ENCODE measurements at regions not wholly inside any gene's neighbourhood (a gene's known extent, or its start where the extent isn't known, plus 50 kb on each side); places are given as distances from the start of the nearest gene placed in this dataset.

DNA sequence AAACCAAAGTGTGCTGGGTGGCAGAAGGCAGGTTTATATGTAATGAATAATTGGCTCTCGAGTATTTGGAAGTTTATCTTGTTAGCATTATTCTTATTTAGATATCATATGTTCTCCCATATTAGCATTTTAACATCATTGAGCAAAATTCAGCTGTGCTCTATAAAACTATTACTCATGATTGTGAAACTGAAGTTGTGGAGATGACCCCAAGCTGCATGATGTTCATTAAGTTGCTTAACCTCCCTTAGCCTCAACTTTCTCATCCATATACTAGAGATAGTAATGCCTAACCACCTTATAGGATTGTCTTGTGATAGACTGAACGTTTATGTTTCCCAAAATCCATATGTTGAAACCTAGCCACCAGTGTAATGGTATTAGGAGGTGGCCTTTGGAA, 346.3 kb downstream of the SATB2 start:
- Mint-ChIP-seq H3K27ac (ENCODE audit: unreplicated experiment) (no peak overlapping the region), H3K36me3 (ENCODE audit: low read depth) (no peaks in the 10 kb centered on the region), H3K4me3 (ENCODE audit: unreplicated experiment) (no peak overlapping the region), H3K4me1 (ENCODE audit: low read depth) (no peaks in the 10 kb centered on the region), H3K9me3 (ENCODE audit: low read depth) (no peaks in the 10 kb centered on the region), H3K27me3 (ENCODE audit: low read depth) (peaks cover 18% of the 10 kb centered on the region)
- no peak for DNase-seq (ENCODE audit: low spot score)
- TF ChIP-seq, protein P1, sequence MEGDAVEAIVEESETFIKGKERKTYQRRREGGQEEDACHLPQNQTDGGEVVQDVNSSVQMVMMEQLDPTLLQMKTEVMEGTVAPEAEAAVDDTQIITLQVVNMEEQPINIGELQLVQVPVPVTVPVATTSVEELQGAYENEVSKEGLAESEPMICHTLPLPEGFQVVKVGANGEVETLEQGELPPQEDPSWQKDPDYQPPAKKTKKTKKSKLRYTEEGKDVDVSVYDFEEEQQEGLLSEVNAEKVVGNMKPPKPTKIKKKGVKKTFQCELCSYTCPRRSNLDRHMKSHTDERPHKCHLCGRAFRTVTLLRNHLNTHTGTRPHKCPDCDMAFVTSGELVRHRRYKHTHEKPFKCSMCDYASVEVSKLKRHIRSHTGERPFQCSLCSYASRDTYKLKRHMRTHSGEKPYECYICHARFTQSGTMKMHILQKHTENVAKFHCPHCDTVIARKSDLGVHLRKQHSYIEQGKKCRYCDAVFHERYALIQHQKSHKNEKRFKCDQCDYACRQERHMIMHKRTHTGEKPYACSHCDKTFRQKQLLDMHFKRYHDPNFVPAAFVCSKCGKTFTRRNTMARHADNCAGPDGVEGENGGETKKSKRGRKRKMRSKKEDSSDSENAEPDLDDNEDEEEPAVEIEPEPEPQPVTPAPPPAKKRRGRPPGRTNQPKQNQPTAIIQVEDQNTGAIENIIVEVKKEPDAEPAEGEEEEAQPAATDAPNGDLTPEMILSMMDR (IDR thresholded peaks at IDR 0.05): no peak

DNA sequence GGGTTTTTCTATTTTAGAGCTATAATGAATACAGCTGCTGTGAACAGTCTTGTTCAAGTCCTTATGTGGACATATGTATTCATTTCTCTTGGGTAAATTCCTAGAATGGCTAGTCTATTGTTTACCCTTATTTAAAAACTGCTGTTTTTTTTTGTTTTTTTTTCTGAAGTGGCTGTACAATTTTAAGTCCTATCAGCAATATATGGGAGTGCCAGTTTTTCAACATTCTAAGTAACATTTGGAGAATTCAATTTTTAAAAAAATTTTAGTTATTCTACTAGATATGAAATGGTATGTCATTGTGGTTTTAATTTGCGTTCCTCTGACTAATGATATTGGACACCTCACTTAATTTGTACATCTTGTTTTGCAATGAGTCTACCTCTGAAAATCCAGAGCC, 349.7 kb downstream of the SATB2 start:
- TF ChIP-seq, protein P1 (IDR thresholded peaks at IDR 0.05): no peak
- peaks cover 24% of the 10 kb centered on the region for H3K27me3 Mint-ChIP-seq (ENCODE audit: low read depth)
- H3K27ac Mint-ChIP-seq (ENCODE audit: unreplicated experiment): no peak overlapping the region
- no peak overlapping the region for H3K4me3 Mint-ChIP-seq (ENCODE audit: unreplicated experiment)
- H3K9me3 Mint-ChIP-seq (ENCODE audit: low read depth): peaks cover 2% of the 10 kb centered on the region
- no peaks in the 10 kb centered on the region for H3K36me3 Mint-ChIP-seq (ENCODE audit: low read depth)
- no peak for DNase-seq (ENCODE audit: low spot score)
- no peaks in the 10 kb centered on the region for H3K4me1 Mint-ChIP-seq (ENCODE audit: low read depth)

DNA sequence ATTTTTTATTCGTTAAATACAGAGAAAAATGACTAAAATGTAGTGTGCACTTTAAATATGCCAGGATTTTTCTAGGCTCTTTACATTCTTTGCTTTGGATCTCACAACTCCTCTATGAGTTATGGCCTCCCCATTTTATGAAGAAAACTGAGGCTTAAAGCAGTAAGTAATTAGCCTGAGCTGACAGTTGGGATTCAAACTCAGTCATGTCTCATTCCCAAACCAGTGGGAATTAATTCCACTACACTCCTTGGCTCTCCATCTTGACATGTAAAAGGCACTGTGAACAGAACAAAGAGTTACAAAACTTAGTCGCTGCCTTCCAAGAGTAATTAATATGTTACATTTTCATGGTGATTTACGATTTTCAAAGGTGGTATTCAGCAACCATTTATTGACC, 351.9 kb downstream of the SATB2 start:
- no peaks in the 10 kb centered on the region for H3K36me3 Mint-ChIP-seq (ENCODE audit: low read depth)
- H3K4me3 Mint-ChIP-seq (ENCODE audit: unreplicated experiment): no peak overlapping the region
- DNase-seq (ENCODE audit: low spot score): no peak
- H3K27ac Mint-ChIP-seq (ENCODE audit: unreplicated experiment): no peak overlapping the region
- TF ChIP-seq, protein P1 (IDR thresholded peaks at IDR 0.05): no peak
- peaks cover 26% of the 10 kb centered on the region for H3K27me3 Mint-ChIP-seq (ENCODE audit: low read depth)
- H3K4me1 Mint-ChIP-seq (ENCODE audit: low read depth): no peaks in the 10 kb centered on the region
- H3K9me3 Mint-ChIP-seq (ENCODE audit: low read depth): peaks cover 2% of the 10 kb centered on the region

DNA sequence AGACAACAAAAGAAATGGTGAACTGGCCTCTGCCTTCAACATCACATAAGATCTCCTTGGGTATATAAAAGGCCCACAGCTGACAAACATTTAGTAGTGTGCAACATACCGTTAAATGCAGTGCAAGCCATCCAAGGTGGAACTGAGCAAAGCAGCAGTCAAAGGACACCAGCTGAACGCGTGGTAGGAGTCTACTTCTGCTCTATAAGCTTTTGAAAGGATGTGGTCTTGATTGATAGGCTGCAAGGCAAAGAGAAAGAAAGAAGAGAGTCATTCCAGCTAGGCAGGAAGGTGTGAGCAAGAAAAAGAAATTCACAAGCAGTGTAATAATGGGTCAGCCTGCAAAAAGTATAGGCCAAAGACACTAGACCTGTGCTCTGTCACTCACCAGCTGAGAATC, 356.3 kb downstream of the SATB2 start:
- Mint-ChIP-seq H3K9me3 (ENCODE audit: low read depth) (peaks cover 2% of the 10 kb centered on the region), H3K4me3 (ENCODE audit: unreplicated experiment) (no peak overlapping the region), H3K36me3 (ENCODE audit: low read depth) (no peaks in the 10 kb centered on the region), H3K4me1 (ENCODE audit: low read depth) (no peaks in the 10 kb centered on the region), H3K27me3 (ENCODE audit: low read depth) (peaks cover 15% of the 10 kb centered on the region), H3K27ac (ENCODE audit: unreplicated experiment) (no peak overlapping the region)
- TF ChIP-seq, protein P1 (IDR thresholded peaks at IDR 0.05): no peak
- DNase-seq (ENCODE audit: low spot score): no peak

DNA sequence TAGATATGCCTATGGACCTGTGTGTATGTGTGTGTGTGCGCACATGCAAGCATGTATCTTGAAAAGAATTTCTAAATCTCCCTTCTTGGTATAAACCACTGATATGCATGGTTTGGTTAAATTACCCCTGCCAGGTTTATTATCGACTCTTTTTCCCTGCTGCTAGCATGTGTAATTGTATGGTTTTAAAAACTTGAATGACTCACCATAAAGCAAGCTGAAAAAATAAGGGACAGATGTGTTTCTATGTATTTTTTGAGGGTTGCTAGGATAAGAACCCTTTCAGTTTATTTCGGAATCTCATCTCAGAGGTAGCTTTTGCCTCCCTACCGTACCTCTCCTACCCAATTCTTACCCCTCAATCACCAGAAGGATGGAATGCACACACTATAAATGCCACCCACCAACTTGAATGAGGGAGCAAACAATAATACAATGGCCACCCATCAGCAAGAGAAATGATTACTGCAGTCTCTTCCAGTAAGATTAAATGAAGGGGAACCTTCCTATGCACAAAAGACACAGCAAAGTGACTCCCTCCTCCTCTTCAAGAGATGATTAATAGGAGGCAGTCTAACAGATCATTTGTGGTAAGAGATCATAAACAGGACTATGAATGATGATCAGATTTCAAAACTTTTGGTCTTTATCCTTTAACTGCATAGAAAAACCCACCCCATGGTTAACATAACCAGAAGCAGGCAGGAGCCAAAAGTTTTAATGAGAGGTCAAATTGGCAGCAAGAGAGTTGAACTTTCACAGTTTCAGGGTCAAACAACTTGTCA, 357.2 kb downstream of the SATB2 start:
- no peaks in the 10 kb centered on the region for H3K36me3 Mint-ChIP-seq (ENCODE audit: low read depth)
- H3K27me3 Mint-ChIP-seq (ENCODE audit: low read depth): peaks cover 12% of the 10 kb centered on the region
- peaks cover 2% of the 10 kb centered on the region for H3K9me3 Mint-ChIP-seq (ENCODE audit: low read depth)
- TF ChIP-seq, protein P1 (IDR thresholded peaks at IDR 0.05): no peak
- H3K4me3 Mint-ChIP-seq (ENCODE audit: unreplicated experiment): no peak overlapping the region
- no peaks in the 10 kb centered on the region for H3K4me1 Mint-ChIP-seq (ENCODE audit: low read depth)
- DNase-seq (ENCODE audit: low spot score): no peak
- H3K27ac Mint-ChIP-seq (ENCODE audit: unreplicated experiment): no peak overlapping the region

All from chondrocyte (in vitro differentiated cells).